IMR-90 (cell line): ENCODE measurements at regions not wholly inside any gene's neighbourhood (a gene's known extent, or its start where the extent isn't known, plus 50 kb on each side); places are given as distances from the start of the nearest gene placed in this dataset.

Experiments
- BHLHE40 ChIP-seq: fragments of 150-350 bp; IDR thresholded peaks from 2 replicates; pipeline ENCODE4 v1.6.1; 2016; ENCODE audit warnings: mild to moderate bottlenecking, low read depth, low read length
- CEBPB ChIP-seq: IDR thresholded peaks from 2 replicates; pipeline ENCODE4 v1.6.1; 2012; ENCODE audit warnings: low read depth, low read length, improper control_type of control experiment
- MAFK ChIP-seq: IDR thresholded peaks from 2 replicates; pipeline ENCODE4 v1.6.1; 2012; ENCODE audit warnings: low read depth, low read length, improper control_type of control experiment
- NFE2L2 ChIP-seq: fragments of 150-350 bp; IDR thresholded peaks from 2 replicates; pipeline ENCODE4 v1.6.1; 2016; ENCODE audit warnings: low read depth, mild to moderate bottlenecking, low read length
- POLR2A ChIP-seq: IDR thresholded peaks from 2 replicates; pipeline ENCODE4 v1.6.1; 2012; ENCODE audit warnings: mild to moderate bottlenecking, low read depth, low read length
- RAD21 ChIP-seq: IDR thresholded peaks from 2 replicates; pipeline ENCODE4 v1.6.1; 2012; ENCODE audit warnings: low read length, improper control_type of control experiment
- TF ChIP-seq, protein P1 (sequence below): conservative IDR thresholded peaks from 2 replicates; pipeline ENCODE4 v1.5.1; 2012; ENCODE audit warnings: mild to moderate bottlenecking, low read depth, low read length, improper control_type of control experiment
- TF ChIP-seq, protein P2 (sequence below): fragments of 150-350 bp; IDR thresholded peaks from 2 replicates; pipeline ENCODE4 v1.6.1; 2017; ENCODE audit warnings: mild to moderate bottlenecking, antibody characterized with exemption, low read length, low read depth

DNA sequence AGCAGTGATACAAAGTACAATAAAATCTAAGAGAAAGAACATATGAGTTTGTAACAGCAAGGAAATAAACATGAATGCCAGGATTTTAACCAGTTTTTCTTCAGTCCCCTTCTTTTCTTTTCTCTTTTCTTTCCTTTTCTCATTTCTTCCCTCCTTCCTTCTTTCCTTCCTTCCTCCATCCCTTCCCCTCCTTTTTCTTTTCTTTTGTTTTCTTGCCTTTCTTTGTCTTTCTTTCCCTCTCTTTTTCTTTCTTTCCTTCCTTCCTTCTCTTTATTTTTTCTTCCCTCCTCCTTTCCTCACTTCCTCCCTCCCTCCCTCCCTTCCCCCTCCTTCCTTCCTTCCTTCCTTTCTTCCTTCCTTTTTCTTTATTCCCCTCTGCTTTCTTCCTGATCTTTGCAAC lies 142.8 kb upstream of the SYT4 start:
- TF ChIP-seq RAD21 (no peak), CEBPB (no peak), POLR2A (no peak), MAFK (no peak), BHLHE40 (no peak), NFE2L2 (no peak)
- TF ChIP-seq, protein P1, sequence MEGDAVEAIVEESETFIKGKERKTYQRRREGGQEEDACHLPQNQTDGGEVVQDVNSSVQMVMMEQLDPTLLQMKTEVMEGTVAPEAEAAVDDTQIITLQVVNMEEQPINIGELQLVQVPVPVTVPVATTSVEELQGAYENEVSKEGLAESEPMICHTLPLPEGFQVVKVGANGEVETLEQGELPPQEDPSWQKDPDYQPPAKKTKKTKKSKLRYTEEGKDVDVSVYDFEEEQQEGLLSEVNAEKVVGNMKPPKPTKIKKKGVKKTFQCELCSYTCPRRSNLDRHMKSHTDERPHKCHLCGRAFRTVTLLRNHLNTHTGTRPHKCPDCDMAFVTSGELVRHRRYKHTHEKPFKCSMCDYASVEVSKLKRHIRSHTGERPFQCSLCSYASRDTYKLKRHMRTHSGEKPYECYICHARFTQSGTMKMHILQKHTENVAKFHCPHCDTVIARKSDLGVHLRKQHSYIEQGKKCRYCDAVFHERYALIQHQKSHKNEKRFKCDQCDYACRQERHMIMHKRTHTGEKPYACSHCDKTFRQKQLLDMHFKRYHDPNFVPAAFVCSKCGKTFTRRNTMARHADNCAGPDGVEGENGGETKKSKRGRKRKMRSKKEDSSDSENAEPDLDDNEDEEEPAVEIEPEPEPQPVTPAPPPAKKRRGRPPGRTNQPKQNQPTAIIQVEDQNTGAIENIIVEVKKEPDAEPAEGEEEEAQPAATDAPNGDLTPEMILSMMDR: no peak
- TF ChIP-seq, protein P2, sequence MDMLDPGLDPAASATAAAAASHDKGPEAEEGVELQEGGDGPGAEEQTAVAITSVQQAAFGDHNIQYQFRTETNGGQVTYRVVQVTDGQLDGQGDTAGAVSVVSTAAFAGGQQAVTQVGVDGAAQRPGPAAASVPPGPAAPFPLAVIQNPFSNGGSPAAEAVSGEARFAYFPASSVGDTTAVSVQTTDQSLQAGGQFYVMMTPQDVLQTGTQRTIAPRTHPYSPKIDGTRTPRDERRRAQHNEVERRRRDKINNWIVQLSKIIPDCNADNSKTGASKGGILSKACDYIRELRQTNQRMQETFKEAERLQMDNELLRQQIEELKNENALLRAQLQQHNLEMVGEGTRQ: no peak
